Superior temporal gyrus (tissue), 1 donor: ENCODE measurements at regions not wholly inside any gene's neighbourhood (a gene's known extent, or its start where the extent isn't known, plus 50 kb on each side); places are given as distances from the start of the nearest gene placed in this dataset.

Experiments used
- DNase-seq: peaks from one replicate; pipeline ENCODE4 v3.0.0-alpha.2; 2016; ENCODE audit errors: extremely low spot score

- no peak for DNase-seq
These were observed 70.6 kb upstream of the NTM start for GRCh38 chr11:131299598-131300438.

GRCh38 chr11:131300439-131300717 lies 70.0 kb upstream of the NTM start:
- DNase-seq, result no peak

DNA sequence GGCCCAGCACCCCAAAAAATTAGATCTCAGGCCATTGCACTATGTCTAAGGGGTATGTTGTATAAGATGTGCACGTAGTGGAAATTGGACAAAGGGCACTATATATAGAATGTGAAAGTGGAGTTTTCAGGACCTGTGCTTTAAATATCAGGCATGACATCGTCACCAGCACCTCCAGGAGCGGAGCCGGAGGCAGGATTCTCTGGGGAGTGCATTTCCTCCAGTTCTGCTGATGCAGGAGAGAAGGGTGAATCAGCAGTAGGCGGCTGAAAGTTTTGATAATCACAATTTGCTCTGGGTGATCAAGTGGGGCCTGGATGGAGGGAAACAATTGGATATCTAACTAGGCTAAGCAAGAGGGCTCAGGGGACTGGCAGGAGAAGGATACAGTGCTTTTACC lies 69.1 kb upstream of the NTM start:
- no peak for DNase-seq

DNA sequence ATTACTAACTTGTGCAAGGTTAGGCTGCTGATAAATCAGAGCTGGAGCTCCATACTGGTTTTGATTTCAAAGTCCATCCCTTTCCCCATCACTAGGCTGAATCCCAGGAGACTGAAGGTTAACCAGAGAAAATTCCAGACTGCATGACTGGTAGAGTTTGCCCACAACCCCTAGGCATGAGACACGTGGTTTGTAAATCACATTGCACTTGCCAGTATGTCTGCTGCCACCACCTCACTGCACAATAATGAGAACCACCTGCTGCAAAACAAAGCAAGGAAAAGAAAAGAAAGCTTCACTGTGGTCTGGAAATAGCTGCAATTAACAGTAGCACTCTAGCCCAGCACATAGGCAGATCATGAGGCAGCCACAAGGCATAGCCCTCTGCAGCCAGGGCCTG lies 67.6 kb upstream of the NTM start:
- DNase-seq, result no peak

GRCh38 chr11:131303611-131304119 lies 66.8 kb upstream of the NTM start:
- no peak for DNase-seq

DNA sequence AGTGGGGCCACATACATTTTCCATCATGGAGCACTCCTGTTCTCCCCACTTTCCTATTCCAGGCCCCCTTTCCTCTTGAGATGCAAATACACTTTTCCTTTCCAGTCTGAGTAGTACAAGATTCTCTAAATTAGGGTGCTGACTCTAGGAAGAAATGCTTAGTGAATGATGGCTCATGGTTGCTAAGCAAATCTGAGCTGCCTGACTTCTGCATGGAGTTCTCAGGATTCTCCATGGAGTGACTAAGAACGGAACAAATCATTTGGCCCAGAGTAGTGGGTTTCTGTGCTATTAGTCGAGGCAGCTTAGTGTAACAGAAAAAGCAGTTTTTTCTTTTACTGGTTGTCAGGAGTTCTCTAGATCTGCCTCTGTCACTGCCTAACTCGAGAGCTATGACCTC lies 65.4 kb upstream of the NTM start:
- DNase-seq, result no peak

- DNase-seq, result no peak
These were observed 62.9 kb upstream of the NTM start for GRCh38 chr11:131307506-131307905.

- DNase-seq, result no peak
These were observed 60.6 kb upstream of the NTM start for GRCh38 chr11:131309776-131310175.

DNA sequence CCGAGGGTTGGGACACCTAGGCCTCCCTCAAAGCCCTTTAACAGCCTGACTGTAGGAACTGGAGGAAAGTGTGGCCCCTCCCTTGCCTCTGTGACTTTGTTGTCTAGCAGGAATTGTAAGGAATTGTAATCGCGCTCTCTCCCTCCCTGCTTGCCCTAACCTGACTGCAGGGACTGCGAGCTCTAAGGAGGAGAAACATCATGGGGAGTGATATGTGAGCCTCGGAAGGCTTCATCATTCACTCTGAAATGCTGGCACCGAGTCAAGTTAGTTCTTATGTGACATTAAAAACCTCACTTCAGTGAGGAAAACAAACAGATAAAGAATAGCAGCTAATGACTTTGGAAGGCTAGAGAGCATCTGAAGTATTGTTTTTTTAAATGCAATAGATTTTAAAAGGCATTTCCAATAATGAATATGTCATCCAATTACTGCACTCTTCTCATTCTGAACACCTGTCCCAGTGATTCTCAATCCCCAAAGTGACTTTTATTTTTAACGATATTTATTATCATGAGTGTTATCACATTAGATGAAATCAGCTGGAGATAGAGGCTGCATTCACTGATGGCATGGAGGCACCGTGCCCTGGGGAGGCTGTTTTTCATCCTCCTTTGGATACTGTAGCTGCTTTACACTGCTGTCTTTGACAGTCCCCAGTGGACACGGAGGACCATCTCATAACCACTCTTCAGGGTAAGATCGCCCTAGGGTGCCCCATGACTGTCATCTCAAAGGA lies 58.5 kb upstream of the NTM start:
- no peak for DNase-seq
